HepG2 (cell line): ENCODE measurements at regions not wholly inside any gene's neighbourhood (a gene's known extent, or its start where the extent isn't known, plus 50 kb on each side); places are given as distances from the start of the nearest gene placed in this dataset.

Experiments
- ATAC-seq: fragments of 200-7000 bp; cut with Tn5 transposase; 3 replicates; pipeline ENCODE4 v1.9.1; 2020; ENCODE audit warnings: mild to moderate bottlenecking, moderate library complexity
- BruUV-seq: library from RNA; stranded (reverse); fragments of 400-500 nt; replicated peaks from 2 replicates; lab custom pipeline; 2021; lab: Mats Ljungman, UMichigan
- CTCF ChIA-PET: fragments of 300-600 bp; formaldehyde crosslinking; extraction: SDS; loops from one replicate; lab custom pipeline; 2021; ENCODE audit warnings: low total read pairs, inconsistent platforms, low intra/inter-chr PET ratio; lab: Yijun Ruan, JAX
- POLR2A ChIA-PET: fragments of 350-600 bp; sonication (Branson Sonifier 250); formaldehyde crosslinking; loops from one replicate; lab custom pipeline; 2020; ENCODE audit warnings: antibody characterized with exemption, inconsistent platforms; lab: Yijun Ruan, JAX
- DNase-seq: peaks from one replicate; pipeline ENCODE4 v3.0.0-alpha.2; 2015; ENCODE audit warnings: low spot score
- FAIRE-seq: peaks from 3 replicates; lab custom pipeline; 2011; peaks lifted over from hg19 to GRCh38; lab: Jason Lieb, UNC
- H2AFZ ChIP-seq: one replicate; pipeline ENCODE4 v1.6.1; 2011; ENCODE audit warnings: low read length, inconsistent platforms
- H3K27ac ChIP-seq: fragments of 300-600 bp; 3 replicates; pipeline ENCODE4 v1.8.0; 2011; ENCODE audit warnings: mixed run types, mild to moderate bottlenecking, mixed read lengths, low read length, inconsistent platforms; ENCODE audit not compliant: insufficient read depth; ENCODE audit errors: extremely low read length
- H3K27me3 ChIP-seq, 2 experiments: fragments of 200-600 bp in 1 of 2; 2 replicates in 1 of 2; 3 replicates in 1 of 2; pipeline versions ENCODE4 v1.6.0 to v1.8.0; 2011; ENCODE audit warnings: low read length in 2 of 2, mild to moderate bottlenecking in 2 of 2, moderate library complexity in 2 of 2, inconsistent platforms in 1 of 2; ENCODE audit not compliant: insufficient read depth in 2 of 2, control insufficient read depth in 1 of 2
- H3K36me3 ChIP-seq, 2 experiments: fragments of 200-600 bp in 1 of 2; replicated peaks in 1 of 2; 2 replicates in 1 of 2; 3 replicates in 1 of 2; pipeline versions ENCODE4 v1.5.1 to v1.8.0; 2011; ENCODE audit warnings: low read length in 2 of 2, inconsistent platforms in 1 of 2; ENCODE audit not compliant: insufficient read depth in 2 of 2, control insufficient read depth in 1 of 2
- H3K4me1 ChIP-seq: 2 replicates; pipeline ENCODE4 v1.5.1; 2012; ENCODE audit warnings: low read length, inconsistent platforms; ENCODE audit not compliant: insufficient read depth
- H3K4me2 ChIP-seq: 2 replicates; pipeline ENCODE4 v1.6.0; 2011; ENCODE audit warnings: low read depth, low read length, inconsistent platforms
- H3K4me3 ChIP-seq, 3 experiments: fragments of 200-600 bp in 1 of 3; sonication (generic), shearing (Covaris generic) in 1 of 3; replicated peaks in 1 of 3; 2 replicates each; pipeline ENCODE4 v1.5.1; 2011 to 2016; ENCODE audit warnings: low read length in 3 of 3, inconsistent platforms in 2 of 3, low read depth in 2 of 3, mild to moderate bottlenecking in 2 of 3, control low read depth in 1 of 3, mixed read lengths in 1 of 3; ENCODE audit not compliant: insufficient read depth in 1 of 3
- H3K79me2 ChIP-seq: one replicate; pipeline ENCODE4 v1.6.1; 2011; ENCODE audit warnings: low read length, inconsistent platforms; ENCODE audit not compliant: insufficient read depth
- H3K9ac ChIP-seq: 2 replicates; pipeline ENCODE4 v1.6.0; 2011; ENCODE audit warnings: mild to moderate bottlenecking, low read depth, low read length, inconsistent platforms; ENCODE audit not compliant: insufficient read depth
- H3K9me3 ChIP-seq: 2 replicates; pipeline ENCODE4 v1.5.1; 2012; ENCODE audit warnings: mild to moderate bottlenecking, low read length
- H4K20me1 ChIP-seq: 2 replicates; pipeline ENCODE4 v1.6.0; 2011; ENCODE audit warnings: inconsistent platforms, mild to moderate bottlenecking, low read length, moderate library complexity; ENCODE audit not compliant: insufficient read depth
- ARNT ChIP-seq: fragments of 450-650 bp; IDR thresholded peaks from 2 replicates; pipeline ENCODE4 v1.6.1; 2017
- ARNTL ChIP-seq: sonication (generic); formaldehyde crosslinking; IDR thresholded peaks from 2 replicates; pipeline ENCODE4 v1.4.0; 2020; ENCODE audit warnings: mild to moderate bottlenecking, missing genetic modification reagents
- CENPX ChIP-seq: sonication (generic); formaldehyde crosslinking; IDR thresholded peaks from 2 replicates; pipeline ENCODE4 v1.9.0; 2021; ENCODE audit warnings: mild to moderate bottlenecking, missing genetic modification reagents, moderate library complexity
- KDM6A ChIP-seq: IDR thresholded peaks from 2 replicates; pipeline ENCODE4 v1.6.1; 2016; ENCODE audit warnings: low read depth
- MIER3 ChIP-seq: IDR thresholded peaks from 2 replicates; pipeline ENCODE4 v1.6.1; 2016; ENCODE audit warnings: missing compliant biosample characterization, borderline replicate concordance
- SNAI1 ChIP-seq: sonication (generic); formaldehyde crosslinking; IDR thresholded peaks from 2 replicates; pipeline ENCODE4 v1.5.0; 2020; ENCODE audit warnings: mild to moderate bottlenecking, missing genetic modification reagents, borderline replicate concordance
- SRY ChIP-seq: sonication (generic); formaldehyde crosslinking; IDR thresholded peaks from 2 replicates; pipeline ENCODE4 v1.8.0; 2022; ENCODE audit warnings: mild to moderate bottlenecking, missing genetic modification reagents
- TARDBP ChIP-seq: sonication (generic); formaldehyde crosslinking; IDR thresholded peaks from 2 replicates; pipeline ENCODE4 v1.8.0; 2022; ENCODE audit warnings: mild to moderate bottlenecking, missing genetic modification reagents
- ZNF180 ChIP-seq: sonication (generic); formaldehyde crosslinking; IDR thresholded peaks from 2 replicates; pipeline ENCODE4 v1.4.0; 2020; ENCODE audit warnings: low read depth, missing genetic modification reagents, borderline replicate concordance
- ZNF598 ChIP-seq: sonication (generic); formaldehyde crosslinking; IDR thresholded peaks from 2 replicates; pipeline ENCODE4 v1.5.1; 2020; ENCODE audit warnings: mild to moderate bottlenecking, missing genetic modification reagents, borderline replicate concordance
- WGBS: methylation state at CpG from one replicate; pipeline ENCODE4 v1.1.6; 2017; ENCODE audit warnings: low lambda C conversion rate; 5-methylcytosine and 5-hydroxymethylcytosine counted together
- in situ Hi-C: cut with HindIII; loops from 2 replicates; pipeline ENCODE4 v1.10.0; 2017; ENCODE audit warnings: low pct_unique_long_range_greater_than_20kb; ENCODE audit not compliant: extremely low pct_ligation_motif_present
- intact Hi-C: fragments of 100-400 bp; cut with micrococcal nuclease; formaldehyde crosslinking; loops from one replicate; pipeline ENCODE4 v1.10.0; 2022; ENCODE audit not compliant: unreplicated experiment
- TF ChIP-seq, protein P1 (sequence below): sonication (generic); formaldehyde crosslinking; IDR thresholded peaks from 2 replicates; pipeline ENCODE4 v1.5.0; 2020; ENCODE audit warnings: missing genetic modification reagents, mild to moderate bottlenecking, borderline replicate concordance
- TF ChIP-seq, protein P2 (sequence below): sonication (generic); formaldehyde crosslinking; IDR thresholded peaks from 2 replicates; pipeline ENCODE4 v1.4.0; 2020; ENCODE audit warnings: missing genetic modification reagents

DNA sequence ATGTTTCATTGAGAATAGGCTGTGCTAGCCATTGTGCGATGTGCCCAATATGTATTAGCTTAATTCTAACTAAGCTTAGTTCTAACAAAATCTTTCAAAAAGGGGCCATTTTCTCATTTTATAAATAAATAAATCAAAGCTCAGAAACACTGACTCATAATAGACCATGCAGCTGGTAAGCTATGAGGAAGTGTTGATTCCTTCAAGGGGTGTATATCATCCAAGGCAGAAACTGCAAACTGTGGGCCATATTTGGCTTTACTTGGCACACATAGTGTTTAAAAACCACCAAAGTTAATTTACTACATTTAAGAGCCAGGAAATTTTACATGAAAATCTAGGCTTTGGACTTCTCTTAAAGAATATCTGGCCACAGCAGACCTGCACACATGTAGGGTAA, 136.5 kb downstream of the ZNF621 start:
- CTCF ChIA-PET = no interaction called here
- ATAC-seq = no peak
- no peak for DNase-seq
- H3K79me2 ChIP-seq = no peaks in the 10 kb centered on the region
- no TSS peak for BruUV-seq
- H3K9me3 ChIP-seq = no peaks in the 10 kb centered on the region
- no peak overlapping the region for H3K9ac ChIP-seq
- no peaks in the 10 kb centered on the region for H3K36me3 ChIP-seq
- H4K20me1 ChIP-seq = no peaks in the 10 kb centered on the region
- 97% methylated on average over 1 of the region's 1 CpG for WGBS
- H3K4me1 ChIP-seq = no peaks in the 10 kb centered on the region
- no peak overlapping the region for H3K4me2 ChIP-seq
- H2AFZ ChIP-seq = no peak overlapping the region
- in situ Hi-C loops (no loop called here), intact Hi-C loops (no loop called here)
- H3K27me3 ChIP-seq = peaks cover 0 to 3% of the 10 kb centered on the region in 2 experiments; a peak in 1 of 5 replicates
- no peak for FAIRE-seq
- POLR2A ChIA-PET = no interaction called here
- H3K4me3 ChIP-seq = no peak overlapping the region
- TF ChIP-seq ARNT (no peak), ARNTL (no peak), TARDBP (CRISPR knock-in tag) (no peak), ZNF598 (CRISPR knock-in tag) (no peak), SNAI1 (no peak), ZNF180 (CRISPR knock-in tag) (no peak), KDM6A (CRISPR knock-in tag) (no peak), MIER3 (CRISPR knock-in tag) (no peak), CENPX (no peak), SRY (CRISPR knock-in tag) (no peak)
- TF ChIP-seq, protein P1, sequence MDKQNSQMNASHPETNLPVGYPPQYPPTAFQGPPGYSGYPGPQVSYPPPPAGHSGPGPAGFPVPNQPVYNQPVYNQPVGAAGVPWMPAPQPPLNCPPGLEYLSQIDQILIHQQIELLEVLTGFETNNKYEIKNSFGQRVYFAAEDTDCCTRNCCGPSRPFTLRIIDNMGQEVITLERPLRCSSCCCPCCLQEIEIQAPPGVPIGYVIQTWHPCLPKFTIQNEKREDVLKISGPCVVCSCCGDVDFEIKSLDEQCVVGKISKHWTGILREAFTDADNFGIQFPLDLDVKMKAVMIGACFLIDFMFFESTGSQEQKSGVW = no peak
- TF ChIP-seq, protein P2, sequence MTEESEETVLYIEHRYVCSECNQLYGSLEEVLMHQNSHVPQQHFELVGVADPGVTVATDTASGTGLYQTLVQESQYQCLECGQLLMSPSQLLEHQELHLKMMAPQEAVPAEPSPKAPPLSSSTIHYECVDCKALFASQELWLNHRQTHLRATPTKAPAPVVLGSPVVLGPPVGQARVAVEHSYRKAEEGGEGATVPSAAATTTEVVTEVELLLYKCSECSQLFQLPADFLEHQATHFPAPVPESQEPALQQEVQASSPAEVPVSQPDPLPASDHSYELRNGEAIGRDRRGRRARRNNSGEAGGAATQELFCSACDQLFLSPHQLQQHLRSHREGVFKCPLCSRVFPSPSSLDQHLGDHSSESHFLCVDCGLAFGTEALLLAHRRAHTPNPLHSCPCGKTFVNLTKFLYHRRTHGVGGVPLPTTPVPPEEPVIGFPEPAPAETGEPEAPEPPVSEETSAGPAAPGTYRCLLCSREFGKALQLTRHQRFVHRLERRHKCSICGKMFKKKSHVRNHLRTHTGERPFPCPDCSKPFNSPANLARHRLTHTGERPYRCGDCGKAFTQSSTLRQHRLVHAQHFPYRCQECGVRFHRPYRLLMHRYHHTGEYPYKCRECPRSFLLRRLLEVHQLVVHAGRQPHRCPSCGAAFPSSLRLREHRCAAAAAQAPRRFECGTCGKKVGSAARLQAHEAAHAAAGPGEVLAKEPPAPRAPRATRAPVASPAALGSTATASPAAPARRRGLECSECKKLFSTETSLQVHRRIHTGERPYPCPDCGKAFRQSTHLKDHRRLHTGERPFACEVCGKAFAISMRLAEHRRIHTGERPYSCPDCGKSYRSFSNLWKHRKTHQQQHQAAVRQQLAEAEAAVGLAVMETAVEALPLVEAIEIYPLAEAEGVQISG (CRISPR knock-in tag) = no peak
- H3K27ac ChIP-seq = no peak overlapping the region
